HepG2 (cell line): ENCODE measurements at regions not wholly inside any gene's neighbourhood (a gene's known extent, or its start where the extent isn't known, plus 50 kb on each side); places are given as distances from the start of the nearest gene placed in this dataset.

Experiments
- ATAC-seq: fragments of 200-7000 bp; cut with Tn5 transposase; 3 replicates; pipeline ENCODE4 v1.9.1; 2020; ENCODE audit warnings: mild to moderate bottlenecking, moderate library complexity
- BruUV-seq: library from RNA; stranded (reverse); fragments of 400-500 nt; replicated peaks from 2 replicates; lab custom pipeline; 2021; lab: Mats Ljungman, UMichigan
- CTCF ChIA-PET: fragments of 300-600 bp; formaldehyde crosslinking; extraction: SDS; loops from one replicate; lab custom pipeline; 2021; ENCODE audit warnings: low total read pairs, inconsistent platforms, low intra/inter-chr PET ratio; lab: Yijun Ruan, JAX
- POLR2A ChIA-PET: fragments of 350-600 bp; sonication (Branson Sonifier 250); formaldehyde crosslinking; loops from one replicate; lab custom pipeline; 2020; ENCODE audit warnings: antibody characterized with exemption, inconsistent platforms; lab: Yijun Ruan, JAX
- DNase-seq: peaks from one replicate; pipeline ENCODE4 v3.0.0-alpha.2; 2015; ENCODE audit warnings: low spot score
- FAIRE-seq: peaks from 3 replicates; lab custom pipeline; 2011; peaks lifted over from hg19 to GRCh38; lab: Jason Lieb, UNC
- H2AFZ ChIP-seq: one replicate; pipeline ENCODE4 v1.6.1; 2011; ENCODE audit warnings: low read length, inconsistent platforms
- H3K27ac ChIP-seq: fragments of 300-600 bp; 3 replicates; pipeline ENCODE4 v1.8.0; 2011; ENCODE audit warnings: mixed run types, mild to moderate bottlenecking, mixed read lengths, low read length, inconsistent platforms; ENCODE audit not compliant: insufficient read depth; ENCODE audit errors: extremely low read length
- H3K27me3 ChIP-seq, 2 experiments: fragments of 200-600 bp in 1 of 2; 2 replicates in 1 of 2; 3 replicates in 1 of 2; pipeline versions ENCODE4 v1.6.0 to v1.8.0; 2011; ENCODE audit warnings: low read length in 2 of 2, mild to moderate bottlenecking in 2 of 2, moderate library complexity in 2 of 2, inconsistent platforms in 1 of 2; ENCODE audit not compliant: insufficient read depth in 2 of 2, control insufficient read depth in 1 of 2
- H3K36me3 ChIP-seq, 2 experiments: fragments of 200-600 bp in 1 of 2; replicated peaks in 1 of 2; 2 replicates in 1 of 2; 3 replicates in 1 of 2; pipeline versions ENCODE4 v1.5.1 to v1.8.0; 2011; ENCODE audit warnings: low read length in 2 of 2, inconsistent platforms in 1 of 2; ENCODE audit not compliant: insufficient read depth in 2 of 2, control insufficient read depth in 1 of 2
- H3K4me1 ChIP-seq: 2 replicates; pipeline ENCODE4 v1.5.1; 2012; ENCODE audit warnings: low read length, inconsistent platforms; ENCODE audit not compliant: insufficient read depth
- H3K4me2 ChIP-seq: 2 replicates; pipeline ENCODE4 v1.6.0; 2011; ENCODE audit warnings: low read depth, low read length, inconsistent platforms
- H3K4me3 ChIP-seq, 3 experiments: fragments of 200-600 bp in 1 of 3; sonication (generic), shearing (Covaris generic) in 1 of 3; replicated peaks in 1 of 3; 2 replicates each; pipeline ENCODE4 v1.5.1; 2011 to 2016; ENCODE audit warnings: low read length in 3 of 3, inconsistent platforms in 2 of 3, low read depth in 2 of 3, mild to moderate bottlenecking in 2 of 3, control low read depth in 1 of 3, mixed read lengths in 1 of 3; ENCODE audit not compliant: insufficient read depth in 1 of 3
- H3K79me2 ChIP-seq: one replicate; pipeline ENCODE4 v1.6.1; 2011; ENCODE audit warnings: low read length, inconsistent platforms; ENCODE audit not compliant: insufficient read depth
- H3K9ac ChIP-seq: 2 replicates; pipeline ENCODE4 v1.6.0; 2011; ENCODE audit warnings: mild to moderate bottlenecking, low read depth, low read length, inconsistent platforms; ENCODE audit not compliant: insufficient read depth
- H3K9me3 ChIP-seq: 2 replicates; pipeline ENCODE4 v1.5.1; 2012; ENCODE audit warnings: mild to moderate bottlenecking, low read length
- H4K20me1 ChIP-seq: 2 replicates; pipeline ENCODE4 v1.6.0; 2011; ENCODE audit warnings: inconsistent platforms, mild to moderate bottlenecking, low read length, moderate library complexity; ENCODE audit not compliant: insufficient read depth
- ARHGAP35 ChIP-seq: sonication (generic); formaldehyde crosslinking; IDR thresholded peaks from 2 replicates; pipeline ENCODE4 v1.9.0; 2022; ENCODE audit warnings: mild to moderate bottlenecking, inconsistent platforms, moderate library complexity, missing genetic modification reagents, borderline replicate concordance
- CEBPG ChIP-seq: IDR thresholded peaks from 2 replicates; pipeline ENCODE4 v1.6.1; 2016
- NRL ChIP-seq: sonication (generic); formaldehyde crosslinking; IDR thresholded peaks from 2 replicates; pipeline ENCODE4 v1.5.0; 2020; ENCODE audit warnings: missing genetic modification reagents, mild to moderate bottlenecking, moderate library complexity, borderline replicate concordance
- ZBTB7B ChIP-seq: sonication (generic); formaldehyde crosslinking; IDR thresholded peaks from 2 replicates; pipeline ENCODE4 v1.4.0; 2020; ENCODE audit warnings: missing genetic modification reagents
- ZNF143 ChIP-seq: sonication (generic); formaldehyde crosslinking; IDR thresholded peaks from 2 replicates; pipeline ENCODE4 v1.4.0; 2020; ENCODE audit warnings: missing genetic modification reagents
- ZNF614 ChIP-seq: IDR thresholded peaks from 2 replicates; pipeline ENCODE4 v1.6.1; 2018; ENCODE audit warnings: missing biosample characterization, missing genetic modification reagents, inconsistent platforms, borderline replicate concordance
- WGBS: methylation state at CpG from one replicate; pipeline ENCODE4 v1.1.6; 2017; ENCODE audit warnings: low lambda C conversion rate; 5-methylcytosine and 5-hydroxymethylcytosine counted together
- in situ Hi-C: cut with HindIII; loops from 2 replicates; pipeline ENCODE4 v1.10.0; 2017; ENCODE audit warnings: low pct_unique_long_range_greater_than_20kb; ENCODE audit not compliant: extremely low pct_ligation_motif_present
- intact Hi-C: fragments of 100-400 bp; cut with micrococcal nuclease; formaldehyde crosslinking; loops from one replicate; pipeline ENCODE4 v1.10.0; 2022; ENCODE audit not compliant: unreplicated experiment
- TF ChIP-seq, protein P1 (sequence below): sonication (generic); formaldehyde crosslinking; IDR thresholded peaks from 2 replicates; pipeline ENCODE4 v1.9.0; 2021; ENCODE audit warnings: missing genetic modification reagents, mild to moderate bottlenecking, borderline replicate concordance

GRCh38 chr7:21146642-21147423, 281.1 kb upstream of the SP4 start:
- Histone ChIP-seq H3K4me1 (no peaks in the 10 kb centered on the region), H4K20me1 (no peaks in the 10 kb centered on the region), H3K27ac (no peak overlapping the region), H2AFZ (no peak overlapping the region), H3K4me2 (no peak overlapping the region; the same call in 1 of the 2 replicates), H3K79me2 (no peaks in the 10 kb centered on the region), H3K36me3 (no peaks in the 10 kb centered on the region), H3K9me3 (no peaks in the 10 kb centered on the region), H3K27me3 (no peaks in the 10 kb centered on the region), H3K9ac (no peak overlapping the region), H3K4me3 (no peak overlapping the region)
- intact Hi-C loops = no loop called here
- ATAC-seq (peak; percentile 49), FAIRE-seq (no peak), DNase-seq (no peak)
- TF ChIP-seq NRL (CRISPR knock-in tag) (no peak), ZBTB7B (CRISPR knock-in tag) (no peak), ARHGAP35 (CRISPR knock-in tag) (no peak), CEBPG (CRISPR knock-in tag) (no peak), ZNF614 (CRISPR knock-in tag) (no peak), ZNF143 (CRISPR knock-in tag) (no peak)
- TF ChIP-seq, protein P1, sequence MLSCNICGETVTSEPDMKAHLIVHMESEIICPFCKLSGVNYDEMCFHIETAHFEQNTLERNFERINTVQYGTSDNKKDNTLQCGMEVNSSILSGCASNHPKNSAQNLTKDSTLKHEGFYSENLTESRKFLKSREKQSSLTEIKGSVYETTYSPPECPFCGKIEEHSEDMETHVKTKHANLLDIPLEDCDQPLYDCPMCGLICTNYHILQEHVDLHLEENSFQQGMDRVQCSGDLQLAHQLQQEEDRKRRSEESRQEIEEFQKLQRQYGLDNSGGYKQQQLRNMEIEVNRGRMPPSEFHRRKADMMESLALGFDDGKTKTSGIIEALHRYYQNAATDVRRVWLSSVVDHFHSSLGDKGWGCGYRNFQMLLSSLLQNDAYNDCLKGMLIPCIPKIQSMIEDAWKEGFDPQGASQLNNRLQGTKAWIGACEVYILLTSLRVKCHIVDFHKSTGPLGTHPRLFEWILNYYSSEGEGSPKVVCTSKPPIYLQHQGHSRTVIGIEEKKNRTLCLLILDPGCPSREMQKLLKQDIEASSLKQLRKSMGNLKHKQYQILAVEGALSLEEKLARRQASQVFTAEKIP (CRISPR knock-in tag) = no peak
- no TSS peak for BruUV-seq
- POLR2A ChIA-PET = no interaction called here
- CTCF ChIA-PET = no interaction called here
- WGBS = 22% methylated on average over 5 of the region's 14 CpGs
- in situ Hi-C loops = no loop called here
